ENCODE measurements at regions not wholly inside any gene's neighbourhood (a gene's known extent, or its start where the extent isn't known, plus 50 kb on each side); places are given as distances from the start of the nearest gene placed in this dataset.
A peak's percentile ranks its signal among the peaks of the same experiment; 100 is the strongest.

GRCh38 chr2:240298803-240299709 lies 136.4 kb upstream of the GPC1 start:
- Histone ChIP-seq H3K27ac (no peak overlapping the region), H3K4me3 (no peak overlapping the region), H3K4me1 (replicated peaks in 1 of 2) (peaks cover 11 to 16% of the 10 kb centered on the region in 2 donors)
- in situ Hi-C loops (cut with MboI; ENCODE audit: low pct_unique_long_range_greater_than_20kb in 2 of 9, low sequenced_read_pairs in 9 of 9, unreplicated experiment in 9 of 9), result no loop called here
- WGBS, 10 experiments, result 73 to 100% (median 89%) methylated on average over 1 to 5 of the region's 18 CpGs; no CpG with 5 or more reads in 6 of the 10 experiments
- ATAC-seq (replicated peaks in 6 of 8), result no peak

- no peak overlapping the region for H3K4me3 ChIP-seq
- peaks cover 11 to 16% of the 10 kb centered on the region in 2 donors for H3K4me1 ChIP-seq (replicated peaks in 1 of 2)
- ATAC-seq (replicated peaks in 6 of 8), result no peak
- 0 to 77% (median 60%) methylated on average over 1 to 5 of the region's 7 CpGs; no CpG with 5 or more reads in 6 of the 10 experiments for WGBS, 10 experiments
- H3K27ac ChIP-seq, result no peak overlapping the region
- in situ Hi-C loops (cut with MboI; ENCODE audit: low pct_unique_long_range_greater_than_20kb in 2 of 9, low sequenced_read_pairs in 9 of 9, unreplicated experiment in 9 of 9), result no loop called here
These were observed 135.8 kb upstream of the GPC1 start for GRCh38 chr2:240299710-240300068.

- no peak overlapping the region for H3K4me3 ChIP-seq
- in situ Hi-C loops (cut with MboI; ENCODE audit: low pct_unique_long_range_greater_than_20kb in 2 of 9, low sequenced_read_pairs in 9 of 9, unreplicated experiment in 9 of 9), result no loop called here
- no peak for ATAC-seq (replicated peaks in 6 of 8)
- no peak overlapping the region for H3K27ac ChIP-seq
- WGBS, 10 experiments, result 30 to 56% (median 45%) methylated on average over 2 to 5 of the region's 11 CpGs; no CpG with 5 or more reads in 6 of the 10 experiments
- peaks cover 11 to 21% of the 10 kb centered on the region in 2 donors for H3K4me1 ChIP-seq (replicated peaks in 1 of 2)
These were observed 135.1 kb upstream of the GPC1 start for GRCh38 chr2:240300261-240300821.

GRCh38 chr2:240300840-240301239 lies 134.6 kb upstream of the GPC1 start:
- Histone ChIP-seq H3K27ac (no peak overlapping the region), H3K4me3 (no peak overlapping the region), H3K4me1 (replicated peaks in 1 of 2) (peaks cover 11 to 24% of the 10 kb centered on the region in 2 donors)
- 60 to 100% (median 88%) methylated on average over 1 to 6 of the region's 8 CpGs; no CpG with 5 or more reads in 4 of the 10 experiments for WGBS, 10 experiments
- in situ Hi-C loops (cut with MboI; ENCODE audit: low pct_unique_long_range_greater_than_20kb in 2 of 9, low sequenced_read_pairs in 9 of 9, unreplicated experiment in 9 of 9), result no loop called here
- no peak for ATAC-seq (replicated peaks in 6 of 8)

- no peak for ATAC-seq (replicated peaks in 6 of 8)
- WGBS, 10 experiments, result 30 to 90% (median 79%) methylated on average over 1 to 8 of the region's 13 CpGs; no CpG with 5 or more reads in 3 of the 10 experiments
- Histone ChIP-seq H3K4me3 (no peak overlapping the region), H3K4me1 (replicated peaks in 1 of 2) (peaks cover 7 to 22% of the 10 kb centered on the region in 2 donors), H3K27ac (no peak overlapping the region)
- in situ Hi-C loops (cut with MboI; ENCODE audit: low pct_unique_long_range_greater_than_20kb in 2 of 9, low sequenced_read_pairs in 9 of 9, unreplicated experiment in 9 of 9), result no loop called here
These were observed 134.1 kb upstream of the GPC1 start for GRCh38 chr2:240301256-240301795.

GRCh38 chr2:240302041-240302440 lies 133.4 kb upstream of the GPC1 start:
- ATAC-seq (replicated peaks in 6 of 8), result no peak
- Histone ChIP-seq H3K4me1 (replicated peaks in 1 of 2) (peaks cover under 1 to 15% of the 10 kb centered on the region in 2 donors), H3K4me3 (no peak overlapping the region), H3K27ac (no peak overlapping the region)
- 40 to 100% (median 100%) methylated on average over 1 of the region's 5 CpGs; no CpG with 5 or more reads in 7 of the 10 experiments for WGBS, 10 experiments
- in situ Hi-C loops (cut with MboI; ENCODE audit: low pct_unique_long_range_greater_than_20kb in 2 of 9, low sequenced_read_pairs in 9 of 9, unreplicated experiment in 9 of 9), result no loop called here

GRCh38 chr2:240302933-240303595 lies 132.4 kb upstream of the GPC1 start:
- in situ Hi-C loops (cut with MboI; ENCODE audit: low pct_unique_long_range_greater_than_20kb in 2 of 9, low sequenced_read_pairs in 9 of 9, unreplicated experiment in 9 of 9), result no loop called here
- ATAC-seq (replicated peaks in 6 of 8), result no peak
- WGBS, 10 experiments, result 83 to 100% methylated on average over 1 of the region's 2 CpGs; no CpG with 5 or more reads in 8 of the 10 experiments

GRCh38 chr2:240303896-240304745 lies 131.3 kb upstream of the GPC1 start:
- H3K27ac ChIP-seq, result no peak overlapping the region
- in situ Hi-C loops (cut with MboI; ENCODE audit: low pct_unique_long_range_greater_than_20kb in 2 of 9, low sequenced_read_pairs in 9 of 9, unreplicated experiment in 9 of 9), result no loop called here
- 35 to 90% (median 73%) methylated on average over 1 to 12 of the region's 25 CpGs; no CpG with 5 or more reads in 3 of the 10 experiments for WGBS, 10 experiments

More at GRCh38 chr2:240302933-240303595, 132.4 kb upstream of the GPC1 start:
- Histone ChIP-seq H3K4me1 (replicated peaks in 1 of 2) (peaks cover 0 to 8% of the 10 kb centered on the region in 2 donors), H3K4me3 (no peak overlapping the region), H3K27ac (no peak overlapping the region)

GRCh38 chr2:240304746-240305161 lies 130.7 kb upstream of the GPC1 start:
- no peak overlapping the region for H3K27ac ChIP-seq
- 44 to 100% (median 89%) methylated on average over 3 to 8 of the region's 12 CpGs; no CpG with 5 or more reads in 6 of the 10 experiments for WGBS, 10 experiments
- in situ Hi-C loops (cut with MboI; ENCODE audit: low pct_unique_long_range_greater_than_20kb in 2 of 9, low sequenced_read_pairs in 9 of 9, unreplicated experiment in 9 of 9), result no loop called here
- H3K4me3 ChIP-seq, result no peak overlapping the region
- ATAC-seq (replicated peaks in 6 of 8), result peak in 2 of 8 experiments; percentile 5 to 13
- peaks cover 0 to 8% of the 10 kb centered on the region in 2 donors for H3K4me1 ChIP-seq (replicated peaks in 1 of 2)

More at GRCh38 chr2:240303896-240304745, 131.3 kb upstream of the GPC1 start:
- no peak for ATAC-seq (replicated peaks in 6 of 8)
- no peak overlapping the region for H3K4me3 ChIP-seq
- peaks cover 0 to 8% of the 10 kb centered on the region in 2 donors for H3K4me1 ChIP-seq (replicated peaks in 1 of 2)

- Histone ChIP-seq H3K27ac (no peak overlapping the region), H3K4me3 (no peak overlapping the region), H3K4me1 (replicated peaks in 1 of 2) (peaks cover 0 to 8% of the 10 kb centered on the region in 2 donors)
- in situ Hi-C loops (cut with MboI; ENCODE audit: low pct_unique_long_range_greater_than_20kb in 2 of 9, low sequenced_read_pairs in 9 of 9, unreplicated experiment in 9 of 9), result no loop called here
- 0 to 100% (median 71%) methylated on average over 1 to 14 of the region's 20 CpGs for WGBS, 10 experiments
- ATAC-seq (replicated peaks in 6 of 8), result peak in 4 of 8 experiments; percentile 53 to 80 (median 76)
These were observed 130.0 kb upstream of the GPC1 start for GRCh38 chr2:240305369-240305962.

- in situ Hi-C loops (cut with MboI; ENCODE audit: low pct_unique_long_range_greater_than_20kb in 2 of 9, low sequenced_read_pairs in 9 of 9, unreplicated experiment in 9 of 9), result no loop called here
These were observed 129.3 kb upstream of the GPC1 start for GRCh38 chr2:240306185-240306584.

More at GRCh38 chr2:240306185-240306584, 129.3 kb upstream of the GPC1 start:
- peaks cover 0 to 8% of the 10 kb centered on the region in 2 donors for H3K4me1 ChIP-seq (replicated peaks in 1 of 2)
- no peak overlapping the region for H3K27ac ChIP-seq
- 63 to 100% (median 93%) methylated on average over 1 to 9 of the region's 9 CpGs for WGBS, 10 experiments
- no peak for ATAC-seq (replicated peaks in 6 of 8)
- H3K4me3 ChIP-seq, result no peak overlapping the region

All from motor neuron (in vitro differentiated cells).